ENCODE measurements at regions not wholly inside any gene's neighbourhood (a gene's known extent, or its start where the extent isn't known, plus 50 kb on each side); places are given as distances from the start of the nearest gene placed in this dataset.
"Not testable (repeated sequence)": the region's sequence is repeated elsewhere in the genome, so short reads cannot be mapped to it uniquely, and the experiment has no call there.

DNA sequence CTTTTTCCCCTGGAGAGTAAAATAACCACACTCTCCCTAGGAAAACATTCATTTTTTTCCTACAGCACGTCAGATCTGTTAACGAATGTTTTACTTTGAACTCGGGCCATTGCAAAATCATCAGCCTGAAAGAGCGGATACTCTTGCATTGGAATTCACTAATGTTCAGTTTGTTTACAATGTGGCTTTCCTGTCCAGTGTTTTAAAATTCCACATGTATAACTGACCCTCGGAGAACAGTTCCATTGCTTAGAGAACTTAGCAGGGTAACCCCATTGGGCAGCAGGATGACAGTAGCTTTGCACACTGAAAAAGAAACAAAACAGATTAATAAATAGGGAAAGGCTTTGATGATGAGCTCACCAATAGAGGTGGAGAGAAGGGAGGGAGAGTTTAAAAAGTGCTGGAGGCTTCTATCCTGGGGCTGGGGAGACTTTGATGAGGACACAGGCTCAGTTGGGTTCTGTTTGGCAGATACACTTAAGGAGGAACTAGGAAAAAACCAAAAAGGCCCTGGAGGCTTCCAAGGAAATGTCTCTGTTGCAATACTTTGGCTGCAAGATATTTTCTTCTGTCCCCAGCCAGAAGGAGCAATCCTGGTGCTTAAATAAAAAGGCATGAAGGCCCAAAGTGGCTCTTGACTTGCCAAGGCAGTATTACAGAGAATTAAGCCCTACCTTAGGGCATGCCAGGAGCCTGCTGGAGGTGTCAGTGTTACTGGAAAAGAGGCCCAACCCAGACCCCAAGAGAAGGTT is 143.1 kb downstream of the ARSF start:
- no peak for DNase-seq

DNA sequence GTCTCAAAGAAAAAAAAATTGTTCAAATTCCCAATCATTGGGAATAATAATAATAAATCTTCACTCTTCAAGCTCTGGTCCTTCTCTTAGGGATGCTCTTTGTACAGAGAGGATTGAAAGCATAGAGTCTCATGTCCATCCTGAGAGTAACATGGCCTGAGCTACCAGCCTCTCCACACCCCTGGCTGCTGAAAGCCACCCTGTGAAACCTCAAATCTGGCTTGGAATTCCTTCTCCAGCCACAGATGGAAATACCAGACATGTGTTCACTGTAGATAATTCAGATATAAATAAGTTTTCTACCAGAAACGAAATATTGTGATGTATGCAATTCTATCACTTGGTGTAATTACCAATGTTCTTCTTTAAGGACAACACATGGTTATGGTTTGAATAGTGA is 140.6 kb downstream of the ARSF start:
- DNase-seq = no peak

DNA sequence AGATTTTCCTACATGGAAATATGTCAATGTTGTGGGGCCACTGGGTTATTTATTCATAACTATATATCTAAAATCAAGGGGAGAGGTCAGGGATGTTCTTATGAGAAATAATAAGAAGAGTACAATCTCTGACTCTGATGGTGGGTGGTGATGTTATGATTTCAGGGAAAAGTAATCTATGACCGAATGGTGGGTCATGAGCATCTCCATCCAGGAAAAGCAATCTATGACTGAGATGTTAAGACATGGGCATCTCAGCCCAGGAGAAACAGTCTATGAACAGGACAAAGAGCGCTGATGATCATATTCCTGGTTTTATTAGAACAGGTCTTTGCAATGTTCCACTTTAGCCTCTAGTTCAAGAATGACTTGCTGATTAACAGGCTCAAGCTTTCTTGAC is 137.1 kb downstream of the ARSF start:
- DNase-seq = no peak

DNA sequence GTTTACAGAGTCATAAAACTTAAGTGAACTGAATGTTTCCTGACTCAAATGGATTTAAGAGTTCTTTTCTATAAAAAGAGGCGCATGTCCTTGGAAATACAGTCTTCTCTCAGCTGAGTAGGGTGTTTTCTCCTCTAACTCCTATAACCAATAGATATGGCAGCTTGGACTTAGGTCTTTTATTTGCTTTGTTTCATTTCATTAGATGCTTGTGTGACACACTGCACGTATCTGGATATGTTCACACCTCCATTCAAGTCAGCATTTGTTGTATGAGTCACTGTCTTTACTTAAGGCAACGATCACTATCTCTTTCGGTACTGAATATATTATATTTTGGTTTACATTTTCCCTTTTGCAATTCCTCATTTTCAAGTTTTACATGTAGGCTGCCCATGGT is 136.6 kb downstream of the ARSF start:
- no peak for DNase-seq

DNA sequence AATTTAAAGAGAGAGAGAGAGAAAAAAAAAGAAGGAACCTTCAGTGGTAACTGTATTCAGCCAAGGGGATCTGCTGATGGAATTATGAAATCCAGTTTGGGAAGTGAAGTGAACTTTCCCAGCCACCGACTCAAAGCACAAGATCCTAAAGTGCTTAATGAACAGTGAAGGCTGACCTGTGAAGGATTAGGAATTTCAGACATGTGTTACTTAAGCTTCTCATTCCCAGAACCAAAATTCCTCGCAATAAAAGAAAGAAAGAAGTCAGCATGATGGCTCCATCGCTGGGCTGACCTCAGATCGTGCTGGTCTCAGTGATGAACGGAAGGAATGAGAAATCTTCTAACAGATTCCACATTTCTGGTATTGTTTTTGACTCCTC is 135.2 kb downstream of the ARSF start:
- DNase-seq = no peak

DNA sequence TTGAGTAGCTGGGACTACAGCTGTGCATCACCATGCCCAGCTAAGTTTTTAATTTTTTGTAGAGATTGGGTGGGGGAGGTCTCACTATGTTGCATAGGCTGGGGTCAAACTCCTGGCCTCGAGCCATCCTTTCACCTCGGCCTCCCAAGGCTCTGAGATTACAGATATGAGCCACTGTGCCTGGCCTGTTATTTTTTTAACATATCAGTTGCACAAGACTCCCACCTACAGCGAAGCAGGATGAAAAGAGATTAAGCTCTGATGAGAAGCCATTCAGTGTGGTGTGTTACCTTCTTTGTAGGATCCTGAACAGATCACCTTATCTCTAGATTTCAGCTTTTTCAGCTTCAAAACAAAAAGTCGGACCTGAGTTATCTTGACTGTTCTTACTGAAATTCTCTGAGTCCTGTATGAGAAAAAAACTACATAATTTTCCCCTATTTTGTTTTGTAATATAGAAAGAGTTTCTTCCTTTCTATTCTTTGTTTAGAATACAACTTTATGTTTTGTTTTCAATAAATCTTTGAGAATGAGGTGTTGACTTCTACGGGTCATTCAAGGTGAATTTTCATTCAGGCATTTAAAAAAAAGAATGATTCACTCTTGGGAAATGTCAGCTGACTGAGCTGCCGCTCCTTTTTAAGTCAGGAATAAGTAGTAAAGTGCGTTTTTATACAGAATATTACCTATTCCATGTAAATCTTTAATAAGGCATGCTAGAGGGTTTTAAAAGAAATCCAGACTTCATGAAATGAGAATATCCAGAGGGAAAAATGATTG is 134.6 kb downstream of the ARSF start:
- no peak for DNase-seq

DNA sequence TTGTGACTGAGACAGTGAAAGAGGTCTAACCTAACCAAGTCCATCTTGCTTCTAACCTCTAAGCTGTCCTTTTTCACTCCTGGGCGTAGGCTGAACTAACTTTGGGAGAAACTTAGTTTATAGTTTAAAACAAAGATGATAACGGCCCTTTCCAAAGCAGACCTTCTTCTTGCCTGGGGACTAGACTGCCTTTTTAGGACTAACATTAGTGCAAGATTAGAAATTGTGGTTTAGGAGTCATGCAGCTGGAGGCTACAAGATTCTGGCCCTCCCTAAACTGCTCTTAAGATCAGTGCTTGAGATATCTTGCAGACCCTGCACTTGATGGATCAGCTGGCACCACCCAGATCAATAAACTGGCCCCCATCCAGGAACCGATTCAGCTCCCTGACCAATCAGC is 130.9 kb downstream of the ARSF start:
- DNase-seq = not testable (repeated sequence)

DNA sequence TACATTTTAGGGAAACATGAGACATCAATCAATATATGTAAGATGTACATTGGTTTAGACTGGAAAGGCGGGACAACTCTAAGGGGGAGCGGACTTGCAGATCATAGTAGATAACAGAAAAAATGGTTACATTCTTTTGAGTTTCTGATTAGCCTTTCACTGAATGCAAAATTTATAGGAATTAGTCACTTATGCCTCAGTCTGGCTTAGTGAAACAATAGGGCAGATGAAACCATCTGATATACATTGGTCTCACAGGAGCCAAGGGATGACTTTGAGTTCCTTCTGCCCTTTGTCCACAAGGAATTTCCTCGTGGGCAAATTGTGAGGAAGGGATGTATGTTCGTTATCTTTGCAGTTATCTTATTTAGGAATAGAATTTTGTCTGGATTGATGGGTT is 128.2 kb downstream of the ARSF start:
- no peak for DNase-seq

DNA sequence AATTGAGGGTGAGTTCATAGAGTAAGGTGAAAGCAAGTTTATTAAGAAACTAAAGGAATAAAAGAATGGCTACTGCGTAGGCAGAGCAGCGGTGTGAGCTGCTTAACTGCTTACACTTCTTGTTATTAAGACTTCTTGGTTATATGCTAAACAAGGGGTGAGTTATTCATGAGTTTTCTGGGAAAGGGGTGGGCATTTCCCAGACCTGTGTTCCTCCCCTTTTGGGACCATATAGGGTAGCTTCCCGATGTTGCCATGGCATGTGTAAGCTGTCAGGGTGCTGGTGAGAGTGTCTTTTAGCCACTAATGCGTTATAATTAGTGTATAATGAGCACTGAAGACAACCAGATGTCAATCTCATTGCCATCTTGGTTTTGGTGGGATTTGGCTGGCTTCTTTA is 126.5 kb downstream of the ARSF start:
- no peak for DNase-seq

DNA sequence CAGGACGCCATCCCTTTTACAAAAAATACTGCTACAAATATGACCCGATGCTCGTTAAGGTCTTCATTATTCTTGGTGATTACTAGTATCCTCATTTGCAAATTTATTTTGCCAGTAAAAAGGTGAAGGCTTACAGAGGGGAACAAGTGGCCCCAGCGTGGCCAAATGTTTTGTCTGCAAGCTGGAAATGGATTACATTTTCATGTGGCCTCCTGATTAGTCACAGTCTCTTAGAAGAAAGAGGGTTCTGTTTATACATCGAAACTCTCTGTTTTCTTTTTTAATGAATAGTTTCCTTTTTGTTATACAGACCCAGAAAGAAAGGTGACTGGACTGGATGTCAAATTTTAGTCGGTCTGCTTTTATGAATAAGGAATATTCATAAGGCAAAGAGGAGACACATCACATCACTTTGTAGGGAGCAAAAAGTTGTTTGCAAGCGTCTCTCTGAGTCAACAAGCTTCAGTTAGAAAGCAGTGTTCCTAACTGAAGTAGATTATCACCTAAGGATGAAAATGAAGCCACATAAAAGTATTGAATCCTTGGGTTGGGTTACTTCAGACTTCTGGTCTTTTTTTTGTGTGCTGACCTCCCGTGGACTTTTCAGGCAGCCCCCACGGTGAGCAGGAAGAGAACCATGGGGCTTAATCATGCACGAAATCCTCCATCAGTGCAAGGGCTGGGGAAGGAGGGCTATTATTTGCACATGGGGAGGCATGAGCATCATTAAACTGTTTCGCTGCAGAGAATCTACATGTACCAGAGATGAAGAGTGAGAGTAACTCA is 125.6 kb downstream of the ARSF start:
- DNase-seq = no peak

DNA sequence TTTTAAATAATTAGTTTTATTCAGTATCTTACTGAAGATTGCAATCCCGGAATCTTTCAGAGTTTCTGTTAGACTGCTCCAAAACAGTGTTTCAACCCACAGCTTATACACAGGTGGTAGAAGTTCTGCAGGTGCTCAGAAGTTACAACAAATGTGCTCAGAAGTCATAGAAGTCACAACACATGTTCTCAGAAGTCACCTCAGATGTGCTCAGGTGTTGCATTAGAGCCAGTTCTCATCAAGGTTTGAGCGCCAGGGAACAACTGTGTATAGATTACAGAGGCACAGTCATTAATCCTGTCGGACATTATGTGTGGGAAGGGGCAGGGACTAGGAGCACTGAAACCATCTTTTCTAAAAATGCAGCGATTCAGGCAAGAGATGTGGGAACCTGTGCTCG is 124.5 kb downstream of the ARSF start:
- no peak for DNase-seq

Data from anterior cingulate cortex (tissue), 58 donors.